Esophagus mucosa (tissue), 1 donor: ENCODE measurements at regions not wholly inside any gene's neighbourhood (a gene's known extent, or its start where the extent isn't known, plus 50 kb on each side); places are given as distances from the start of the nearest gene placed in this dataset.

Experiments
- ATAC-seq: fragments of 200-7000 bp; cut with Tn5 transposase; one replicate; pipeline ENCODE4 v1.9.1; 2020
- donor health status: DM: yes; HTN: yes; CAD: no.

GRCh38 chr11:81497202-81497804 is 1236.4 kb downstream of the FAM181B start:
- ATAC-seq = peak; percentile 20

- no peak for ATAC-seq
Observed at GRCh38 chr11:81496601-81497000, 1237.1 kb downstream of the FAM181B start.

GRCh38 chr11:81495699-81496292 is 1237.9 kb downstream of the FAM181B start:
- no peak for ATAC-seq

- no peak for ATAC-seq
Observed at GRCh38 chr11:81494431-81494830, 1239.2 kb downstream of the FAM181B start.

- ATAC-seq = no peak
Observed at GRCh38 chr11:81492923-81493445, 1240.7 kb downstream of the FAM181B start.

- no peak for ATAC-seq
Observed at GRCh38 chr11:81487109-81487508, 1246.6 kb downstream of the FAM181B start.

GRCh38 chr11:81484196-81484595 is 1249.5 kb downstream of the FAM181B start:
- ATAC-seq = no peak

- no peak for ATAC-seq
Observed at GRCh38 chr11:81477277-81477676, 1256.4 kb downstream of the FAM181B start.

GRCh38 chr11:81476345-81476744 is 1257.3 kb downstream of the FAM181B start:
- peak; percentile 73 for ATAC-seq

- ATAC-seq = no peak
Observed at GRCh38 chr11:81472646-81473045, 1261.0 kb downstream of the FAM181B start.

- ATAC-seq = no peak
Observed at GRCh38 chr11:81470446-81470845, 1263.2 kb downstream of the FAM181B start.

GRCh38 chr11:81459766-81460306 is 1273.8 kb downstream of the FAM181B start:
- ATAC-seq = no peak

- no peak for ATAC-seq
Observed at GRCh38 chr11:81449588-81450156, 1284.0 kb downstream of the FAM181B start.

- no peak for ATAC-seq
Observed at GRCh38 chr11:81444297-81444696, 1289.4 kb downstream of the FAM181B start.

- ATAC-seq = no peak
Observed at GRCh38 chr11:81432333-81432732, 1301.3 kb downstream of the FAM181B start.

GRCh38 chr11:81424822-81425221 is 1308.8 kb downstream of the FAM181B start:
- no peak for ATAC-seq

GRCh38 chr11:81422402-81422801 is 1311.3 kb downstream of the FAM181B start:
- ATAC-seq = no peak

GRCh38 chr11:81421251-81421860 is 1312.3 kb downstream of the FAM181B start:
- ATAC-seq = no peak

GRCh38 chr11:81420668-81421250 is 1312.9 kb downstream of the FAM181B start:
- no peak for ATAC-seq

- ATAC-seq = no peak
Observed at GRCh38 chr11:81397316-81397715, 1336.3 kb downstream of the FAM181B start.

- ATAC-seq = no peak
Observed at GRCh38 chr11:81394311-81394710, 1339.4 kb downstream of the FAM181B start.

- no peak for ATAC-seq
Observed at GRCh38 chr11:81388326-81388725, 1345.3 kb downstream of the FAM181B start.

- no peak for ATAC-seq
Observed at GRCh38 chr11:81380395-81380794, 1353.3 kb downstream of the FAM181B start.
